Adrenal gland (tissue), 5 donors: ENCODE measurements at regions not wholly inside any gene's neighbourhood (a gene's known extent, or its start where the extent isn't known, plus 50 kb on each side); places are given as distances from the start of the nearest gene placed in this dataset.

Source experiments
- POLR2A ChIP-seq, 2 donors: fragments of 450-650 bp; IDR thresholded peaks; one replicate each; pipeline ENCODE4 v1.6.1; 2017; ENCODE audit warnings: antibody characterized with exemption in 2 of 2, mild to moderate bottlenecking in 2 of 2, moderate library complexity in 1 of 2
- TF ChIP-seq, protein P1 (sequence below), 6 experiments: fragments of 450-650 bp in 4 of 6; fragments of 200-600 bp in 2 of 6; sonication (generic) in 1 of 6; IDR thresholded peaks; 1 replicate in 5 of 6; 2 replicates in 1 of 6; pipeline versions ENCODE4 v1.5.1 to v1.8.0; 2016 to 2021; ENCODE audit warnings: antibody characterized with exemption in 6 of 6, mild to moderate bottlenecking in 2 of 6, moderate library complexity in 1 of 6
- donor health status: DM: no; HTN: no; CAD: no.

DNA sequence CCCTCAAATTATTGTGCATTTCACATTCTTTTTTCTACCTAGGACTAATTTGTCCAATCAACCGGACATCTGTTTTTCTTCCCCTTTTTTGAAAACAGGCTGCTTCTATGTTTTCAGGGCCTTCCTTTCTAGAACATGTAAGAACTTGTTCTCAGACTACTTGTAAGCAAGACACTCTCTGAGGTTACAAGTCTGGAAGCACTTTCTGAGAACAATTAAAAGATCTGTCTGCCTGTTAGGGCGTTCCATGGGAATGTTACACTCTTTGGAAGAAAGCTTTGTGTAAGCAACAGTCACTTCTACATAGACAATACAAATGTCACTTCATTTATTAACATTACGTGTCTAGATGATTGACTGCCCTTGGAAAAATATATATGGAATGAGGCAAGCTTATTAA is 50.9 kb upstream of the HSPB3 start:
- TF ChIP-seq POLR2A (IDR thresholded peaks at IDR 0.05), result no peak
- TF ChIP-seq, protein P1, sequence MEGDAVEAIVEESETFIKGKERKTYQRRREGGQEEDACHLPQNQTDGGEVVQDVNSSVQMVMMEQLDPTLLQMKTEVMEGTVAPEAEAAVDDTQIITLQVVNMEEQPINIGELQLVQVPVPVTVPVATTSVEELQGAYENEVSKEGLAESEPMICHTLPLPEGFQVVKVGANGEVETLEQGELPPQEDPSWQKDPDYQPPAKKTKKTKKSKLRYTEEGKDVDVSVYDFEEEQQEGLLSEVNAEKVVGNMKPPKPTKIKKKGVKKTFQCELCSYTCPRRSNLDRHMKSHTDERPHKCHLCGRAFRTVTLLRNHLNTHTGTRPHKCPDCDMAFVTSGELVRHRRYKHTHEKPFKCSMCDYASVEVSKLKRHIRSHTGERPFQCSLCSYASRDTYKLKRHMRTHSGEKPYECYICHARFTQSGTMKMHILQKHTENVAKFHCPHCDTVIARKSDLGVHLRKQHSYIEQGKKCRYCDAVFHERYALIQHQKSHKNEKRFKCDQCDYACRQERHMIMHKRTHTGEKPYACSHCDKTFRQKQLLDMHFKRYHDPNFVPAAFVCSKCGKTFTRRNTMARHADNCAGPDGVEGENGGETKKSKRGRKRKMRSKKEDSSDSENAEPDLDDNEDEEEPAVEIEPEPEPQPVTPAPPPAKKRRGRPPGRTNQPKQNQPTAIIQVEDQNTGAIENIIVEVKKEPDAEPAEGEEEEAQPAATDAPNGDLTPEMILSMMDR (IDR thresholded peaks at IDR 0.05), result no peak
